HG02610 (cell line): ENCODE measurements at regions not wholly inside any gene's neighbourhood (a gene's known extent, or its start where the extent isn't known, plus 50 kb on each side); places are given as distances from the start of the nearest gene placed in this dataset.

ENCODE experiments used
- ATAC-seq: cut with Tn5 transposase; IDR thresholded peaks from one replicate; pipeline ENCODE4 v1.9.1; 2021; ENCODE audit warnings: mild to moderate bottlenecking, moderate library complexity; ENCODE audit not compliant: unreplicated experiment

DNA sequence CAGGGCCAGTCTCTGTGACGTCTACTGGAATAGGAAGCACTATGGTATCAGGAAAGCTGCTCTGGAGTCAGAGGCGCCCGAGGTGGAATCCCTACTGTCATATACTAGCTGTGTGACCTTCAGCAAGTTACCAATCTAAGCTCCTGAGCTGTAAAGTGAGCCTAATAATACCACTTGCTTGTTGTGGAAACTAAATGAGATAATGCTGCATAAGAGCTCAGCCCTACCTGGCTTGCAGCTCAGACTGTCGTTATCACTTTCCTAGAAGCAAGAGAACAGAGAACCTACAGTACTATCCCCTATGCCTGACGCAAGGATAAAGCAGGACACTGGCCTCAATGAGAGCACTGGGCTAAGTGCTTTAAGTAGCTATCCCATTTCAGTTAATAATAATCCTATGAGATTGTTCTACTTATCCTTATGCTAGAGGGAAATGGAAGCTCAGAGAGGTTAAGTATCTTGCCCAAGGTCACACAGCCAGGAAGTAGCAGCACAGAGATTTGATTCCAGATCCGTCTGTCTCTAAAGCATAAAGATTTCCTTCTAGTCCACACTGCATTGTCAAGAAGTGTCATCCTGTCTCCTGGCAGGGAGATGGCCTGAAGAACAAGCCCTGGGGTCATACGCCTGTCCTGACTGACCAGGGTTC, 195.2 kb downstream of the TLE3 start:
- ATAC-seq: no peak

DNA sequence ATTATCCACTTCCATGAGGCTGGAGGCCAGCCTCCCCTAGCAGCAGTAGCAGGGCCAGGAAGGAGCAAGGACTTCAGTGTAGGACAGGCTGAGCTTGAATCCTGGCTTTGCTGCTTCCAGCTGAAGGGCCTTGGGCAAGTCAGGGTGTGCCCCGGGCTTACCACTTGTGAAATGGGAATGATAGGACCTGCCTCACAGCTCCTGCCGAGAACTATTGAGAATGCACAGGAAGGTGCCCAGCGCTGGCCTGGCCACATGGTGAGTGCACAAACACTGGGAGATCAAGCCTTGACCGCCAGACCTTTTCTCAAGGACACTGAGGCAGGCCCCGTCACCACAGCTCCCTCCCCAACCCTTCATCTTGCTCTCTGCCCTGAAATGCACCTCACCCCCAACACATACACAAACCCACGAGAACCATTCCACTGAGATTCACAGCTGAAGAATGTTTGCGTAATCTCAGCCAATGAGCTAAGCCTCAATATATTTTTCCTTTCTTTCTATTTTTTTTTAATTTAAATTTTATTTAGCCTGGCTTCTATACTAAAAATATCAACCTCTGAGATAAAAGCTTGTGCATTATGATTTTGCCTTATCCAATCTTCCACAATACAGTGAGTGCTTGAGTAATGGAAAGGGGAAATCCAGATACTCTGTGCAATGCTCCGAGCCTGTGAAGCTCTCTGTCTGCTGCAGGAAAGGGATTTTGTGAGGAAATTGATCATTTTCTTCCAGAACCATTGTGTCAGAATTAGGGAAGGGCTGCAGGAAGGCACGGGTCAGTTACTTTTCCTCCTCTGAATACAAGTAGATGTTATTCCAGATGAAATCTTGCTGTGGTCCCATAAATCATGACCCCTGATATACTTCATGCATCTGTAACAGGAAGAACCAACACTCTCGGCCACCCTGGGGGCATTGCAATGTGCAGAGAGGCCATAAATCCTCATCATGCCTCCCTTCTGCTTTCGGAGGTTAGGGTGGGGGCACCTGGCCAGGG, 193.9 kb downstream of the TLE3 start:
- no peak for ATAC-seq

DNA sequence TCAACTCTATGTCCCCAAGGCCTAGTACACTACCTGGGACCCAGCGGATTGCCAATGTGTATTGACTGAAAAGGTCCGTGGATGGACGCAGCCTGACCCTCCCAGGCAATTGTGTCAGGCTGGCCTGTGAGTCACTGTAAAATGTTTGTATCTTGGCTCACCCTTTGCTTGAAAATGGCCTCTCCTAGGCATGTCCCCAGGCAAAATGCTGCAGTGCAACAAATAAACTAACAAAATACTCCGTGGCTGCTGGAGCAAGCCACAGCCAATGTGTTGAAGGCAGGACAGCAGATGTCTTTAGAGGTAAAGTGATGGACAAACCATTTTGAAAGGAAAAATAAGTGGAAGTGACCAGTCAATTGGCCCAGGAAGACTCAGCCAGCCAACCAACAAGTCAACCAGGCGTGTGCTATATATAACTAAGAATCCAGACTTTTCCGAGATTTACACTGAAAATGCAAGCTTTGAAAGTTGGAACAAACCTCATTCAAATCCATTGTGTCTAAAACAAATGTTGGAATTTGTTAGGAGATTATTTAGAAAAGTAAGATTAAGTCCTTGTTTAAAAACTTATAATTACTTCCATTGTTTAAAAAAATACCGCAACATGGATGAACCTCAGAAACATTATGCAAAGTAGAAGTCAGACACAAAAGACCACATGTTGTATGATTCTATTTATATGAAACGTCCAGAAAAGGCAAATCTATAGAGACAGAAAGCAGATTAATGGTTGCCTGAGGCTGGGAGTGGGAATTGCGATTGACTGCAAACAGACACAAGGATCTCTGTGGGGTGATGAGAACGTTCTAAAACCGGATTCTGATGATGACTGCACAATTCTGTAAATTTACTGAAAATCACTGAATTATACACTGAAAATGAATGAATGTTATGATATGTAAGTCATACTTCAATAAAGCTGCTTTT, 191.2 kb downstream of the TLE3 start:
- ATAC-seq: no peak

DNA sequence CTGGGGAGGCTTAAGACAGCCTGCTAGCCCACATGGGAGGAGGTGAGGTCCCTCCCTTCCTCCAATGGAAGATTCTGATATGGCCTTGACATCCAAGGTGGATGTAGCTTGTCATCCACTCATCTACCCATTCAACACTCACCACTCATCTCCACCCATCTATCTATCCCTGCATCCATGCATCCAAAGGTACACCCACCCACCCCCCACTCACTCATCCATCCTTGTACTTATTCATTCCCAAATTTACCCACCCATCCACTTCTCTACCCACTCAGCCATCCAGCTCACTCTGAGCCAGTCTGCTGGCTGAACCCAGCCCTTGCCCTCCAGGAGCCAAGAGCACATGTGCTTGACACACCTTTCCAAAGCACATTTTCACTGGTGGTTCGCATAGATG, 189.7 kb downstream of the TLE3 start:
- no peak for ATAC-seq

DNA sequence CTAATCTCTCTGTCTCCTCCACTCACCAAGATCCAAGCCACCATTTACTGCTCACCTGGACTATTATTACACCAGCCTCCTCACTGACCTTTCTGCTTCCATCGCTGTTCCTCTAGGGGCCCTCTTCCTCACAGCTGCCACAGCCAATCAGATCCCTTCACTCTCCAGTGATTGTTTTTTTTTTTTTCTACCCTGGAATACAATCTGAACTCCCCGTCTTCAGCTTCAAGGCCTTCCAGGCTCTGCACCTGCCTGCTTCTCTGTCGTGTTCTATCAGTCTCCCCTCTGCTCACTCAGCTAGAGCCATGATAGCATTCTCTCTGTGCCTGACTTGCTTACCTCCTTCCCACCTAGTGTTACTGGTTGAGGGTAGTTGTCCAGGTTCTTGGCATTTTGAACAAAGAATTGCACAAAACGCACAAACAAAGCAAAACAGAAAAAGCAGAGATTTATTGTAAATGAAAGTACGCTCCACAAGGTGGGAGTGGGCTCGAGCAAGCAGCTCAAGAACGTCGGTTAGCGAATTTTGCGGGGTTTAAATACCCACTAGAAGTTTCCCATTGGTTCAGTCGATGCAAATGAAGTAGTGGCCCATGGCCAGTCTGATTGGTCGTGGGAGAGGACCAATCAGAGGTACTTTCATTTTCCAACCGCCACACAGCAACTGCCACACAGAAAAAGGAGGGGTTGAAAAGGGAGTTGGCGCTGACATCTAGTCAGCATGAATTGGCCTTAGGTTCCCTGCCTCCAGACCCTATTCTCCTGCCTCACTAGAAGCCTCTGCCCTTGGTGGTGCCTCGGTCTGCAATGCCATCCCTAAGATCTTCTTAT, 188.9 kb downstream of the TLE3 start:
- ATAC-seq: no peak

DNA sequence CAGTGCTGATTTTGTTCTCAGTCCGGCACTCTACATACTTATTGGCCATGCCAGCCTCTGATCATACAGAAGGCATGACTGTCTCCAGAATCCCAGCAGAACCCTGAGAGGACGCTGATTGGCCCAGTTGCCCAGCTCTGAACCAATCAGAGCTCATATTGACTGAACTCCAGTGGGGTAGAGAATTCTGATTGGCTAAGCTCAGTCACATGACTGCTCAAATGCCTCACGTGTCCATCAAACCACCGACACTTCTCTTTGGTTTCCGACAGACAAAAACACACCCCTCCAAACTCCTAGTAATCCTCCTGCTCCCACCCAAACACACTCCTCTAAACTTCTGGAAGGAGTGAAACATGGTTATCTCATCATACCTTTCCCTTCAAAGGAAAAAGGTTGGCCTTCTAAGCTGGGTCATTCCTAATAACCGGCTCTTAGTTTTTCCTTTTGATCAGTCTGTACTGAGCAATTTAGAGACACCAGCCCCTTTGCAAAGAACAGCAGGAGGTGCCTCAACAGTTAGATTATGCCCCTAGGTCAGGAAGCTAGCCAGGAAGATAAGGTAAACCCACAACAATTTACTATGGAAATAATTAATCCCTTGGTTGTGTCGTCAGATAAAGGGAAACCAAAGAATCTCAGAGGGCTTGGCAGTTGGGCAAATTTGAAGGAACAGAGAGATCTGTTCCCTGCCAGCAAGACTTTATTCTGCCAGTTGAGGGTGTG, 187.8 kb downstream of the TLE3 start:
- ATAC-seq: no peak

DNA sequence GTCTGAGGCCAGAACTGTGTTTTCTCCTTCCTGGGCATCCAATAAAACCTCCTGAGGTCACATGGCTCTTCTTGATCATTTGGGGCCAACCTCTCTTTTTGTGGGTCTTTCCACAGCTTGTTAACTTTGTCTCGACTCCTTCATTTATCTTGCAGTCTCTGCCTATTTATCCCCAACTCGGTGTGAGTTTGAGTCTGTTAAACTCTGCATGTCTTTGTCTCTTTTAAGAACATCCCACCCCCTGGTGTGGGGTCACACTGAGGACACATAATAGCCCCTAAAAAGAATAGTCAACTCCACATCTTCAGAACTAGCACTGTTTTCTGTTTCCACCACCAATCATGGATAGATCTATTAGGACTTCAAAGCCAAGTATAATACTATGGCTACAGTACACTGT, 187.2 kb downstream of the TLE3 start:
- ATAC-seq: no peak

DNA sequence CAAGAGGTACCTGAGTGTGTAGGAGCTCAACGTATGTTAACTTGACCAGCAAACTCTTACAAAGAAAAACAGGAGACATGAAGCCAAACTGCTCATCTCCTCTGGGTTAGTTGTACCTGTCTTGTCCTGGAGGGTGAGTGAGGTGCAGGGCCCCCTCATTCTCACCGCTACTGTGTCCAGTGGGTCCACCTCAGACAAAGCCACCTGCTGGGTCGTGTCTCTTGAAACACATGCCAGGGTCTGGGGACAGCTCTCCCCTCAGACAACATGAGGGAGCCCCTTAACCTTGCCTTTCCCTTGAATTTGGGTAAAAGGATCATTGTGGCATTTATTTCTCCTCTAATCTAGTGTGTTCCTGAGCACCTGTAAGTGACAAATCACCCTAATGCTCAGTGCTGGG, 185.6 kb downstream of the TLE3 start:
- ATAC-seq: no peak

DNA sequence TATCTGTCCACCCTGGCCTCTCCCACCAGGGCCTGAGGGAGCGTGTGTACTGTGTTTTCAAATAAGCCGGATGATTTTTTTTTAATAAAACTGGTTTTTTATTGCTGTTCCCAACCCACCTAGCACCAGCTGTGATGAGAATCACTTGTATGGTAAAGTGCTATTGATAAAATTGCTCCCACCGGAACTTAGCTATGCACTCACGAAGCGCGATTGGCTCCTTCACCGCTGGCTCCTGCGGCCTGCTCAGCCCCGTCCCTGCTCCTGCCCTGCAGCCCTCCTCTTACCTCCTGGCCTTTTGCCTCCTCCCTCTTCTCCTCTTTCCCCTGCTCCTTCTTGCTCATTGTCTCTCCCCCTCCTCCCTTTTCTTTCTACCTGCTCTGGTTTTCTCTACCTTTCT, 183.7 kb downstream of the TLE3 start:
- no peak for ATAC-seq

DNA sequence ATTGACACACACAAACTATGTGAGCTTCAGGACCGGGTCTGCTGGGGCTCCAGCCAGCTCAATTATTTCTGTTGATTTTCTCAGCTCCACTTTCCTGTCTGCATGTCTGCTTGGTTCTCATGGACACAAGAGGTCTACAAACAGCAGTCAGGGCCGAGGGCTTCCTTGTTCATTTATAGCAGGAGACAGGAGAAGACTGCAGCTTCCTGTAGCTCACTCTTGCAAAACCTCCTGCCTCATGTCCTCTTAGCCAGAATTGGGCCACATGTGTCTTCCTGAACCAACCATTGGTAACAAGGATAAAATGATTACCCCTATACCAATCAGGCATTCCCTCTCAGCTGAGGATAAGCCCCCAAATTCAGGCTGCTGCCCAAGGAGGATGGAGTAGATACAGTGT, 182.8 kb downstream of the TLE3 start:
- no peak for ATAC-seq

DNA sequence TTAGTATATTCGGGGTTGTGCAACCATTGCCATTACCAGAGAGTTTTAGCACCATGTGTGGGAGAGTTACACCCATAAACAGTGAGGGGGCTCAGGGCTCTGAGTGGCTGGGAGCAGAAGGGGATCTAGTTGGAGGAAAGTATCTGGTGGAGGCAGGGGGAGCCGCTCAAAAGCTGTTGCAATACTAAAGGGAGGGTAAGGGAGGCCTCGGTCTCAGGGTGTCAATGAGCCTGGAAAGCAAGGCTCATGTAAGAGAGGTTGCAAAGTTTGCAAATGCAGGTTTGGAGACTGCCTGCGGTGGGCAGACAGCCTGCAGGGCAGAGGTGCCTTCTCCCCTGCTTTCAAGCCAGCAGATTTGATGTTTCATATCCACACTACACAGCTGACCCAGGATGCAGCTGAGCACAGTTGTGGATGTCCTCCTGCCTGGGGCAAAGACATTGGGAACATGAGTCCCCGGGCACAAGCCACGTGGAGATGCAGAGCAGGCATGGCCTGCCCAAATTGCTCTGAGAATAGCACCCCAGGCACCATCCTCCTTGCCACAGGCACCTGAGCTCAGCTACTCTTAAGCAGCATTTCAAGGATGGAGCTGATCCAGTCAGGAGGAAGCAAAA, 181.4 kb downstream of the TLE3 start:
- ATAC-seq: no peak

DNA sequence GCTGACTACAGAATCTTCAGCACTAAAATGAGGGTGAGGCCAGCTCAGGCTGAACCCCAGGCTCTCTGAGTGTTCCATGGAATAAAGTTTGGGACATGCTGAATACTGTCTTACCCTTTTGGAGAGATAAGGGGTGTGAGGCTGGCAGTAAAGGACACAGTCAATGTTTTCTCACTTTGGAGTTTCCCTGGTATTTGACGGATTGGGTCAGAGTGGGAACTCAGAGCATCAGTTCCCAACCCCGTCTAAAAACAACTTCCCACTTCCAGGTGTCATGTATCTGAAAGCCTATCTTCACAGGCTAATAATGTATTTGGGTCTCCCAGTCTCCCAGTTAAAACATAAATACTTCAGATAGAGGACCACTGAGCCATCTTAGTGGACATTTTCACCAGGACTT, 180.7 kb downstream of the TLE3 start:
- ATAC-seq: no peak

DNA sequence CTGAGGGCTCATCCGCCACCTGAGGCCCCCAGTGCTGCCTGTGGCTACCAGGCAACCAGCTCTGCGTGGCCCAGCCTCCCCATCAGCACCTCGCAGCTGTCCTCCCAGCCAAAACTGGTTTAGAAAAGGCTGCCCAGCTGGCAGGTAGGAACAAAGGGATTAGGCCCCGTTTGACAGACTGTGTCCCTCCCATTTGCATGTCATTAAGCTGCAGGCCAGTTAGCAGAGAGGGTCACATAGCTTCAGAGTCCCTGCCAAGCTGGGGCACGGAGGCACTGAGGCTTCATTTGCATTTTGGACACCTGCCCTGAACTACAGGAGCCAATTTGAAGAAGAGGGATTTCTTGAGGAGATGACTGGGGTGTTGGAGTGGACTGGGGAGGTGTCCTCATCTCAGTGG, 177.9 kb downstream of the TLE3 start:
- ATAC-seq: no peak

DNA sequence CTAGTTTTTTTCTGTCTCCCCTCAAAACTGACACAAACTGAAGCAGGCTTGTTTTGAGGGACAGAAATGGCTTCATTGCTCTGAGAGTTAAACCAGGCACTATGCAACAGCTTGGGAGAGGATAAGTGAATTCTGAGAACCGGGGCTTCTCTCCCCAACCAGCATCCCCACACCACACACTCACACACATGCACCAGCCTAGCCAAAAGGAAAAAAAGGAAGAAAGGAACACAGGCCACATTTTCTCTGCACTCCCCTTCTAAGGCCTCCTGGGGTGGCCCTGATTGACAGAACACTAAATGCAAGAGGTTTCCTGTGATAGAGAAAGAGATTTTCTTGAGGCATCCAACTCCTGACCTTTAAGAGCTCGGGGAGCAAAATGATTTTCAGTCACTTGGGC, 177.5 kb downstream of the TLE3 start:
- ATAC-seq: no peak

DNA sequence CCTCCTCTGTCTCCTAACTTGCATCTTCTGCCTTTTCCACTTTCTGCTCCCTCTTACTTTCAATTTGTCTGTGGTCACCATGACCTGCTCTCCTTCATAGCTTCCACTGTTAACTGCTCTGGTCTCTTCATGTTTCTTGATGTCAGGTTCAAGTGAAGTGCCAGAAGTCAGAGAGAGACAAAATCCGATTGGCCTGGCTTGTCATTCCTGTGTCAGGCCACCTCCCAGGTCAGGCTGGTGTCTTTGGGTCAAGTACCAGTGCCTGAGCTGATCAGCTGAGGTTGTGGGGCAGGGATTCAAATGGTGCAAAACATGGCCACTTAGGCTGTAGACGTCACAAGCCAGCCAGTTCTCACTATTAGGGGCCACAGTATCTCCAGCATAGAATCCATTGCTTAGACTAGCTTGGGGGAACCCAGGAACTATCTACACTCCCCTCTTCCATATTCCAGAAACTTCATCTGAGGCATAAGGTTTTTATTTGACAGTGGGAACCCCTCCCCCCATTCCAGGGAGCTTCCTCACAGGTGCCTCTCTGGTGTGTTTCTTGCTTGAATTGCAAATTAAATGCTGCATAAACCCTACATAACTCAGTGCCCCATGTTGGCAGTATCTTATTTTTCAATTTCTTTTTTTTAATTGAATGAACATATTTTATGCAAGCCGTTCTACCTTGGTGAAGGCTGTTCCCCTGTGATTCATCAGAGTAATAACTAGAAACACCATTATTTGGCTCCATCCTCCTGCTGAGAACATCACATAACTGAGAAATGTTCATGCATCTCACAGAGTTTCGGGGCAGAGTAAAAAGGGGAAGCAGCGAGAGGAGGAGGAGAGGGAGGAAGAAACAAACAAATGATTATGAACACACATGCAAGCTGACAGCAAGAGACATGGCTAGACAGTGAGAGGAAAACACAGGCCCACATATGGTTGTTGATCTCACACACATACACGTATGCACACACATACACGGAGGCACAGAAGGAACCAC, 175.8 kb downstream of the TLE3 start:
- no peak for ATAC-seq

DNA sequence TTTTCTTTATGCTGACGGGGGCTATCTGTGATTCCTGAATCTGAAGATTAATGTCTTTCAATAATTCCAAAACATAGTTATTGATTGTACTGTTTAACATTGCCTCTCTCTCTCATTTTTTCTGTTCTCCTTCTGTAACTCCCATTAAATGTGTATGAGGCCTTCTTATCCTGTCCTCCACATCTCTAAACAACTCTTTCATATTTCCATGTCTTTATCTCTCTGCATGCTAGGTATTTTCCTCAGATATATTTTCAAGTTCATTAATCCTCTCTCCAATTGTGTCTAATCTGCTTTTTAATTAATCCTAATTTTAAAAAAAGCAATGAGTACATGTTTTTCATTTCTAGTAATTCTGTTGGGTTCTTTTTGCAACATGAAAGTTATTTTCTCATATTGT, 173.2 kb downstream of the TLE3 start:
- no peak for ATAC-seq

DNA sequence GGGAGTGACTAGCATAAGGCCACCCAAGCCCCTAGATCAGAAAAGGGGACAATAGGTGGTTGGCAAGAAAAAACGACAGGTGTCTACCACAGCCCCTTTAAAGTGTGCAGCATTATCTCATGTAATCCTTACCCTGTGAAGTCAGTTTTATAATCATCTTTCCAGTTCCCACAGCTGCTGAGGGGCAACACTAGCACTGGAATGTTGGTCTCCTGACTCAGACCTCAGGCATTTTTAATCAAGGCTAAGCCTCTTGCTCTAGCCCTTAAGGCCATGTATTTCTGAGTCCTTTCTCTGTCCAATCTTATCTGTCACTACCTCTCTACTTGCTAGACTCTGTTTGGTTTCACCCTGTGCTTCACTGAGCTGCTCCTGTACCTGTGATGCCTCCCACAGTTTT, 171.7 kb downstream of the TLE3 start:
- no peak for ATAC-seq

DNA sequence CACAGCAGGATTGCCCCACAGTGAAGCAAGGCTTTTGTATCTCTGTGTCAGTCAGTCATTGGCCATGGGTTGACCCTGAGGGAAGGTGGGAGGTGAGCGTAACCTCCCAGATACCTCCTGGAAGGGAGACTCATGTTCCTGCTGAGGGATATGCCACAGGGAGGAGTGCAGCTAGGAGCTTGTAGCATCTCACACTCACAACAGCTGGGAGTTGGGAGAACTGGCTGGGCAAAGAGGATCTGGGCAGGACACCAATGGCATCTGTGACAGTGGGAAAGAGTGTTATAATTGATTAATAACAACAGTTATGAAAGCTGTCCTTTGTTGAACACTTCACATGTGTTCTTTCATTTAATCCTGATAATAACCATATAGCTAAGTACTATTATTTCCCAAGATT, 171.0 kb downstream of the TLE3 start:
- ATAC-seq: no peak
